ENCODE measurements at regions not wholly inside any gene's neighbourhood (a gene's known extent, or its start where the extent isn't known, plus 50 kb on each side); places are given as distances from the start of the nearest gene placed in this dataset.

- Histone ChIP-seq H3K36me3 (replicated peaks in 1 of 2; ENCODE audit: control insufficient read depth in 1 of 2, insufficient read depth in 2 of 2, low read length in 2 of 2) (no peaks in the 10 kb centered on the region), H3K4me2 (replicated peaks; ENCODE audit: extremely low read depth, low read length, poor library complexity, severe bottlenecking) (peak overlapping the region; percentile 29), H3K9ac (ENCODE audit: insufficient read depth, low read length, poor library complexity, severe bottlenecking) (no peak overlapping the region), H3K79me2 (ENCODE audit: insufficient read depth, low read length) (no peaks in the 10 kb centered on the region), H3K4me3 (replicated peaks in 1 of 3; ENCODE audit: low read depth in 2 of 3, low read length in 3 of 3) (peak overlapping the region in 1 of 3 experiments; percentile 10), H3K4me1 (ENCODE audit: control insufficient read depth in 1 of 2, insufficient read depth in 2 of 2, low read length in 2 of 2) (peaks cover 25 to 39% of the 10 kb centered on the region in 2 donors), H3K9me3 (replicated peaks in 1 of 2; ENCODE audit: control insufficient read depth in 1 of 2, insufficient read depth in 1 of 2, low read length in 2 of 2) (no peaks in the 10 kb centered on the region), H2AFZ (ENCODE audit: insufficient read depth, low read depth, low read length, poor library complexity, severe bottlenecking) (no peak overlapping the region), H3K27ac (ENCODE audit: low read depth in 1 of 2, low read length in 2 of 2) (peak overlapping the region in 1 of 2 donors; percentile 81), H4K20me1 (ENCODE audit: insufficient read depth, low read length) (no peaks in the 10 kb centered on the region), H3K27me3 (ENCODE audit: control insufficient read depth in 2 of 2, insufficient read depth in 2 of 2, low read length in 2 of 2) (no peaks in the 10 kb centered on the region)
- Mint-ChIP-seq H3K4me1 (peaks cover 41% of the 10 kb centered on the region), H3K36me3 (no peaks in the 10 kb centered on the region), H3K9me3 (peaks cover 0 to 6% (median 0%) of the 10 kb centered on the region in 7 donors), H3K27me3 (ENCODE audit: low read depth in 3 of 3) (peaks cover 0 to 2% (median 0%) of the 10 kb centered on the region in 3 donors), H3K27ac (peak overlapping the region; percentile 41 to 88 (median 75)), H3K4me3 (no peak overlapping the region)
- TF ChIP-seq, protein P1, sequence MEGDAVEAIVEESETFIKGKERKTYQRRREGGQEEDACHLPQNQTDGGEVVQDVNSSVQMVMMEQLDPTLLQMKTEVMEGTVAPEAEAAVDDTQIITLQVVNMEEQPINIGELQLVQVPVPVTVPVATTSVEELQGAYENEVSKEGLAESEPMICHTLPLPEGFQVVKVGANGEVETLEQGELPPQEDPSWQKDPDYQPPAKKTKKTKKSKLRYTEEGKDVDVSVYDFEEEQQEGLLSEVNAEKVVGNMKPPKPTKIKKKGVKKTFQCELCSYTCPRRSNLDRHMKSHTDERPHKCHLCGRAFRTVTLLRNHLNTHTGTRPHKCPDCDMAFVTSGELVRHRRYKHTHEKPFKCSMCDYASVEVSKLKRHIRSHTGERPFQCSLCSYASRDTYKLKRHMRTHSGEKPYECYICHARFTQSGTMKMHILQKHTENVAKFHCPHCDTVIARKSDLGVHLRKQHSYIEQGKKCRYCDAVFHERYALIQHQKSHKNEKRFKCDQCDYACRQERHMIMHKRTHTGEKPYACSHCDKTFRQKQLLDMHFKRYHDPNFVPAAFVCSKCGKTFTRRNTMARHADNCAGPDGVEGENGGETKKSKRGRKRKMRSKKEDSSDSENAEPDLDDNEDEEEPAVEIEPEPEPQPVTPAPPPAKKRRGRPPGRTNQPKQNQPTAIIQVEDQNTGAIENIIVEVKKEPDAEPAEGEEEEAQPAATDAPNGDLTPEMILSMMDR (IDR thresholded peaks at IDR 0.05): no peak
- WGBS (ENCODE audit: insufficient coverage): 0% methylated on average over 1 of the region's 2 CpGs
- DNase-seq: peak; percentile 74 to 90 (median 87)
- intact Hi-C loops (cut with micrococcal nuclease): no loop called here
These were observed 623.2 kb upstream of the ID2 start for GRCh38 chr2:8058652-8059051.

DNA sequence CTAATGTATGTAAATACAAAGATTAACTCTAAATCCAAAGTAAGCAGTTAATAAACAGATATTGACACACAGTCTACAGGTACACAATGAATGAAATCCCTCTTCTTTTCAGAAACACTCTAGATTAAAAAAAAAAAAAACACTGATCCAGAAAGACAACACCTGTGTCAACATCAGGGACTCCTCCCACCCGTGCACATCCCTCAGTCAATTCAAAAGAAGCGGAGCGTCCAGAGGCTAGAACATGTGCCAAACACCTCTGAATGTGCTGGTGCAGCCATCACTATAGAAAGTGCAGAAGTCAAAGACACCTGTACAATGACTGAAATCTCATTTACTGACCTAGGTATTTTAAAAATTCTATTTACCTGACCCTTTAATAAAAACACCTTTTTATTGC lies 622.6 kb upstream of the ID2 start:
- peaks cover 38% of the 10 kb centered on the region for H3K4me1 Mint-ChIP-seq
- H3K27me3 ChIP-seq (ENCODE audit: control insufficient read depth in 2 of 2, insufficient read depth in 2 of 2, low read length in 2 of 2): no peaks in the 10 kb centered on the region
- no peaks in the 10 kb centered on the region for H3K36me3 Mint-ChIP-seq
- H3K27ac ChIP-seq (ENCODE audit: low read depth in 1 of 2, low read length in 2 of 2): peak overlapping the region in 1 of 2 donors; percentile 81
- no peaks in the 10 kb centered on the region for H3K79me2 ChIP-seq (ENCODE audit: insufficient read depth, low read length)
- peaks cover 0 to 6% (median under 1%) of the 10 kb centered on the region in 7 donors for H3K9me3 Mint-ChIP-seq
- no peak overlapping the region for H3K4me3 Mint-ChIP-seq
- no peaks in the 10 kb centered on the region for H3K9me3 ChIP-seq (replicated peaks in 1 of 2; ENCODE audit: control insufficient read depth in 1 of 2, insufficient read depth in 1 of 2, low read length in 2 of 2)
- peak overlapping the region in 1 of 3 experiments; percentile 10 for H3K4me3 ChIP-seq (replicated peaks in 1 of 3; ENCODE audit: low read depth in 2 of 3, low read length in 3 of 3)
- H3K4me1 ChIP-seq (ENCODE audit: control insufficient read depth in 1 of 2, insufficient read depth in 2 of 2, low read length in 2 of 2): peaks cover 25 to 39% of the 10 kb centered on the region in 2 donors
- TF ChIP-seq, protein P1 (IDR thresholded peaks at IDR 0.05): no peak
- WGBS (ENCODE audit: insufficient coverage): 97% methylated on average over 3 of the region's 3 CpGs
- H3K27ac Mint-ChIP-seq: peak overlapping the region; percentile 55 to 92 (median 82)
- H4K20me1 ChIP-seq (ENCODE audit: insufficient read depth, low read length): no peaks in the 10 kb centered on the region
- intact Hi-C loops (cut with micrococcal nuclease): no loop called here
- DNase-seq: no peak
- peak overlapping the region; percentile 29 for H3K4me2 ChIP-seq (replicated peaks; ENCODE audit: extremely low read depth, low read length, poor library complexity, severe bottlenecking)
- H3K36me3 ChIP-seq (replicated peaks in 1 of 2; ENCODE audit: control insufficient read depth in 1 of 2, insufficient read depth in 2 of 2, low read length in 2 of 2): no peaks in the 10 kb centered on the region
- H3K27me3 Mint-ChIP-seq (ENCODE audit: low read depth in 3 of 3): peaks cover 0 to 2% (median 0%) of the 10 kb centered on the region in 3 donors
- no peak overlapping the region for H3K9ac ChIP-seq (ENCODE audit: insufficient read depth, low read length, poor library complexity, severe bottlenecking)
- H2AFZ ChIP-seq (ENCODE audit: insufficient read depth, low read depth, low read length, poor library complexity, severe bottlenecking): no peak overlapping the region

Data from CD14-positive monocyte (primary cell).